ENCODE measurements at regions not wholly inside any gene's neighbourhood (a gene's known extent, or its start where the extent isn't known, plus 50 kb on each side); places are given as distances from the start of the nearest gene placed in this dataset.

- no peaks in the 10 kb centered on the region for H3K9me3 ChIP-seq (ENCODE audit: low read length)
- H3K4me1 ChIP-seq (ENCODE audit: insufficient read depth, low read length) = peaks cover 8% of the 10 kb centered on the region
- H2AFZ ChIP-seq (ENCODE audit: low read depth, low read length) = no peak overlapping the region
- H3K27me3 ChIP-seq (ENCODE audit: insufficient read depth, low read length) = no peaks in the 10 kb centered on the region
- no peaks in the 10 kb centered on the region for H3K36me3 ChIP-seq (ENCODE audit: insufficient read depth, low read length)
- H3K4me3 ChIP-seq (ENCODE audit: low read length) = no peak overlapping the region
Measured at GRCh38 chr5:73996151-73996755, 370.3 kb downstream of the ARHGEF28 start.

DNA sequence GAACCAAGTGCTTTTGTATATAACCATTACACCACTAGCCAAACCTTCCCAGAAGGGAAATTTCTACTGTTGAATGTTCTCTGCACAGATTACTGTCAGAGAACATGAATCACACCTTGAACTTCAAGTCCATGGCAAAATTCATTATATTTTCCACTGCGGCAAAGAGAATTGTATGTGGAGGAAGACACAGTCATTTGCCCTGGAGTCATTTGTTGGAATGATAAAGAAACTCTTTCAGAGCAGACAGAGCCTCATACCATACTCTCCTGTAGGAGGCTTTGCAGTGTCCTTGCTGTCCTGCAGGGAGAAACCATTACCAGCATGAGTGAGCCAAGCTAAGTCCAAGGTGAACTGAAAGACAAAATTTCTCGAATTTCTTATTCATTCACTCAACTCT is 369.0 kb downstream of the ARHGEF28 start:
- no peaks in the 10 kb centered on the region for H3K9me3 ChIP-seq (ENCODE audit: low read length)
- H3K4me1 ChIP-seq (ENCODE audit: insufficient read depth, low read length) = peaks cover 8% of the 10 kb centered on the region
- no peak overlapping the region for H3K4me3 ChIP-seq (ENCODE audit: low read length)
- no peaks in the 10 kb centered on the region for H3K27me3 ChIP-seq (ENCODE audit: insufficient read depth, low read length)
- H2AFZ ChIP-seq (ENCODE audit: low read depth, low read length) = no peak overlapping the region
- H3K36me3 ChIP-seq (ENCODE audit: insufficient read depth, low read length) = no peaks in the 10 kb centered on the region

Data from neuron (in vitro differentiated cells).